Peyer's patch (tissue), 4 donors: ENCODE measurements at regions not wholly inside any gene's neighbourhood (a gene's known extent, or its start where the extent isn't known, plus 50 kb on each side); places are given as distances from the start of the nearest gene placed in this dataset.
"Not testable (repeated sequence)": the region's sequence is repeated elsewhere in the genome, so short reads cannot be mapped to it uniquely, and the experiment has no call there.

Experiments
- CTCF ChIP-seq, 6 experiments: fragments of 450-650 bp in 4 of 6; fragments of 200-600 bp in 2 of 6; sonication (generic) in 1 of 6; IDR thresholded peaks; one replicate each; pipeline ENCODE4 v1.5.1; 2017 to 2019; ENCODE audit warnings: antibody characterized with exemption in 6 of 6, mild to moderate bottlenecking in 3 of 6, moderate library complexity in 1 of 6
- POLR2A ChIP-seq, 2 donors: fragments of 450-650 bp; IDR thresholded peaks; one replicate each; pipeline ENCODE4 v1.5.1; 2017; ENCODE audit warnings: antibody characterized with exemption in 2 of 2, mild to moderate bottlenecking in 2 of 2, moderate library complexity in 2 of 2

- TF ChIP-seq CTCF, POLR2A (IDR thresholded peaks at IDR 0.05): not testable (repeated sequence)
Observed at GRCh38 chr11:89569387-89569786, 78.2 kb upstream of the NOX4 start.
